ENCODE measurements at regions not wholly inside any gene's neighbourhood (a gene's known extent, or its start where the extent isn't known, plus 50 kb on each side); places are given as distances from the start of the nearest gene placed in this dataset.

DNA sequence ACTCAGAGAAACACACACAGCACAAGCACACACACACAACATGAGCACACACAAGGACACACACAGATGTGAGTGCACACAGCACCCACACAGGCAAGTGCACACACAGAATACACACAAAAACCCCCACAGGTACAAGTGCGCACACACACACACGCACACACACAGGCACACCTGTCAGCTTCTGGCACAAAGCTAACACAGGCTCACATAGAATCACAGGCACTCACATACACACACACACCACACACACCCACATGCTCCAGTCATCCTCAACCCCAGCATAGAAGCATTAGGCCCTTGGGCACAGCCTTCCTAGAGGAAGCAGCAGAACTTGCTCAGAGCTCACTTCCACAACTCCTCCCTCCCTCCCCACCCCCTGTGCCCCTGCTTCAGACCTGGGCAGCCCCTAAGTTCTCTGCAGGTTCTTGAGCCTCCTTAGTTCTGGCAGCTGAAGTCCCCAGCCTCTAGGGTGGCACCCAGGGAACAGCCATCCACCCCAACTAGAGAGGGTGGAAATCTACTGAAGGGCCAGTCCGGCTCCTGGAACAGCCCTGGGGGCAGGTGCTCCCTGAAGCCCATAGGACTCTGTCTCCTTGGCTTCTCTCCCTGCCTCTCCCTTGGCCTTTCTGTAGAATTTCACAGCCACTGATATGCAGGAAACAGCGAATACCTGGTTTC is 129.9 kb upstream of the VSTM2B start:
- TF ChIP-seq EP300 (IDR thresholded peaks at IDR 0.05) (no peak), POLR2AphosphoS5 (IDR thresholded peaks at IDR 0.05) (no peak), POLR2A (IDR thresholded peaks at IDR 0.05) (no peak)
- TF ChIP-seq, protein P1, sequence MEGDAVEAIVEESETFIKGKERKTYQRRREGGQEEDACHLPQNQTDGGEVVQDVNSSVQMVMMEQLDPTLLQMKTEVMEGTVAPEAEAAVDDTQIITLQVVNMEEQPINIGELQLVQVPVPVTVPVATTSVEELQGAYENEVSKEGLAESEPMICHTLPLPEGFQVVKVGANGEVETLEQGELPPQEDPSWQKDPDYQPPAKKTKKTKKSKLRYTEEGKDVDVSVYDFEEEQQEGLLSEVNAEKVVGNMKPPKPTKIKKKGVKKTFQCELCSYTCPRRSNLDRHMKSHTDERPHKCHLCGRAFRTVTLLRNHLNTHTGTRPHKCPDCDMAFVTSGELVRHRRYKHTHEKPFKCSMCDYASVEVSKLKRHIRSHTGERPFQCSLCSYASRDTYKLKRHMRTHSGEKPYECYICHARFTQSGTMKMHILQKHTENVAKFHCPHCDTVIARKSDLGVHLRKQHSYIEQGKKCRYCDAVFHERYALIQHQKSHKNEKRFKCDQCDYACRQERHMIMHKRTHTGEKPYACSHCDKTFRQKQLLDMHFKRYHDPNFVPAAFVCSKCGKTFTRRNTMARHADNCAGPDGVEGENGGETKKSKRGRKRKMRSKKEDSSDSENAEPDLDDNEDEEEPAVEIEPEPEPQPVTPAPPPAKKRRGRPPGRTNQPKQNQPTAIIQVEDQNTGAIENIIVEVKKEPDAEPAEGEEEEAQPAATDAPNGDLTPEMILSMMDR (IDR thresholded peaks at IDR 0.05): no peak
- WGBS, 5 donors: 91 to 95% (median 95%) methylated on average over 3 to 4 of the region's 4 CpGs
- H3K4me1 ChIP-seq: no peaks in the 10 kb centered on the region
- H3K9me3 ChIP-seq: peaks cover 9 to 18% (median 17%) of the 10 kb centered on the region in 4 donors
- intact Hi-C loops (cut with DNase I; ENCODE audit: low total_unique reads): no loop called here
- H3K36me3 ChIP-seq: no peaks in the 10 kb centered on the region
- H3K4me3 ChIP-seq: no peak overlapping the region
- no peak overlapping the region for H3K27ac ChIP-seq
- no peak for DNase-seq
- H3K27me3 ChIP-seq: peaks cover 0 to 7% (median 0%) of the 10 kb centered on the region in 3 donors

DNA sequence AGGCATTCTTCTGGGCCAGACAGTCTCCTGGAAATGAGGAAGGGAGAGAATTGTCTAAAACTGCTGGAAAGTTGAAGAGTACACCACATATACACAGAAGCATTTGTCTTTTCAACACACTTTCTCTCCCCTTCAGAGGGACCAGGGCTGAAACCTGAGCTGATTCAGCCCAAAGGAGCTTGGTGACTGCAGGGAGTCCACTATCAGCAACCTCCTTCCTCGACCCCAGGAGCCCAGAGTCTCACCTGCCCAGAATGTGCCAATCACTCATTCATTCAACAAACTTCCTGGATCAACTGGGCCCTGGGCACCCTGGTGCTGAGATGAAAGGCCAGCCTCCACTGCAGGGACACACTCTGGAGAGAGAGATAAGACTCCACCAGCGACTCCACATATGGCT is 128.9 kb upstream of the VSTM2B start:
- TF ChIP-seq POLR2A (IDR thresholded peaks at IDR 0.05) (no peak), POLR2AphosphoS5 (IDR thresholded peaks at IDR 0.05) (no peak), EP300 (IDR thresholded peaks at IDR 0.05) (no peak)
- TF ChIP-seq, protein P1 (IDR thresholded peaks at IDR 0.05): no peak
- Histone ChIP-seq H3K36me3 (no peaks in the 10 kb centered on the region), H3K27me3 (peaks cover 0 to 7% (median 0%) of the 10 kb centered on the region in 3 donors), H3K4me3 (no peak overlapping the region), H3K4me1 (no peaks in the 10 kb centered on the region), H3K27ac (no peak overlapping the region), H3K9me3 (peaks cover under 1 to 9% (median 7%) of the 10 kb centered on the region in 4 donors)
- intact Hi-C loops (cut with DNase I; ENCODE audit: low total_unique reads): no loop called here
- 18 to 47% (median 23%) methylated on average over 1 to 2 of the region's 2 CpGs for WGBS, 5 donors
- DNase-seq: no peak

DNA sequence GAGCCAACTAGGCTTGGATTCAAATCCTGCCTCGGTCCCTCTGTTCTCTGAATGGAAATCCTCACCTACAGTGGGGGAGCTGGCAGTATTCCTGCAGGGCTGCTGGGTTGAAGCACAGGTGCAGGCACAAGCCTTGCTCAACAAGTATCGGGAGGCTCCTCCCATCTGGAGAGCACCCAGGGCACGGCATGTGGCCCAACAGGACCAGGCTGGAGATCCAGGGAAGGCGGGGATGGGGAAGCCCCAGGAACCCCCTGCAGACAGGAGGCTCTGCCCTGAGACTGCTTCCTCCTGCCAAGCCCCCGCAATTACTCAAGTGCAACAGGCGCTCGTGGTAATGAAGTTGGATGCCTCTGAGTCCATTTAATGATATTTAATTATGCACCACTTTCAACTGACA is 128.0 kb upstream of the VSTM2B start:
- peaks cover 0 to under 1% (median 0%) of the 10 kb centered on the region in 4 donors for H3K9me3 ChIP-seq
- no peaks in the 10 kb centered on the region for H3K4me1 ChIP-seq
- intact Hi-C loops (cut with DNase I; ENCODE audit: low total_unique reads): no loop called here
- DNase-seq: no peak
- TF ChIP-seq EP300 (IDR thresholded peaks at IDR 0.05): no peak
- TF ChIP-seq, protein P1 (IDR thresholded peaks at IDR 0.05): no peak
- TF ChIP-seq POLR2A (IDR thresholded peaks at IDR 0.05): no peak
- no peak for TF ChIP-seq POLR2AphosphoS5 (IDR thresholded peaks at IDR 0.05)
- no peak overlapping the region for H3K27ac ChIP-seq
- peaks cover 0 to 7% (median 0%) of the 10 kb centered on the region in 3 donors for H3K27me3 ChIP-seq
- no peaks in the 10 kb centered on the region for H3K36me3 ChIP-seq
- WGBS, 5 donors: 50 to 100% (median 69%) methylated on average over 3 to 7 of the region's 7 CpGs
- no peak overlapping the region for H3K4me3 ChIP-seq

DNA sequence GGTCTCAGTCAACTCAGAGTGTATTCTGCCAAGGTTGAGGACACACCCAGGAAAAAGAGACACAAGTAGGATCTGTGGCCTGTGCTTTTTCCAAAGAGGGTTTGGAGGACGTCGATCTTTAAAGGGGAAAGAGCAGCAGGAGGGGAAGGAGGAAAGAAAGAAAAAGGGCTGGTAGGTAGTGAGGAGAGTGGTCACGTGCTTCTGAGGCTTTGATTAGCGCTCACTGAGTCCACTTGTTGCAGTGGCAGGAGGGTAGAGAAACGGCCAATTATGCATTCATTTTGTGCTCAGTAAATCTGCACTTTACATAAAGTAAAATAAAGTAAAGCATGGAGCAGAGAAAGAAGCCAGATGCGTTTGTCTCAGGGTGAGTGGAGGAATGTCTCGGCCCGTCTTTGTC is 126.0 kb upstream of the VSTM2B start:
- intact Hi-C loops (cut with DNase I; ENCODE audit: low total_unique reads): no loop called here
- H3K27me3 ChIP-seq: peaks cover 0 to 7% (median 0%) of the 10 kb centered on the region in 3 donors
- TF ChIP-seq EP300 (IDR thresholded peaks at IDR 0.05) (no peak), POLR2A (IDR thresholded peaks at IDR 0.05) (no peak), POLR2AphosphoS5 (IDR thresholded peaks at IDR 0.05) (no peak)
- TF ChIP-seq, protein P1 (IDR thresholded peaks at IDR 0.05): no peak
- no peak overlapping the region for H3K27ac ChIP-seq
- peaks cover 0 to 4% (median 2%) of the 10 kb centered on the region in 4 donors for H3K4me1 ChIP-seq
- no peaks in the 10 kb centered on the region for H3K9me3 ChIP-seq
- no peak for DNase-seq
- H3K4me3 ChIP-seq: no peak overlapping the region
- H3K36me3 ChIP-seq: no peaks in the 10 kb centered on the region
- WGBS, 5 donors: 43 to 58% (median 50%) methylated on average over 8 of the region's 8 CpGs
